ENCODE measurements at regions not wholly inside any gene's neighbourhood (a gene's known extent, or its start where the extent isn't known, plus 50 kb on each side); places are given as distances from the start of the nearest gene placed in this dataset.

DNA sequence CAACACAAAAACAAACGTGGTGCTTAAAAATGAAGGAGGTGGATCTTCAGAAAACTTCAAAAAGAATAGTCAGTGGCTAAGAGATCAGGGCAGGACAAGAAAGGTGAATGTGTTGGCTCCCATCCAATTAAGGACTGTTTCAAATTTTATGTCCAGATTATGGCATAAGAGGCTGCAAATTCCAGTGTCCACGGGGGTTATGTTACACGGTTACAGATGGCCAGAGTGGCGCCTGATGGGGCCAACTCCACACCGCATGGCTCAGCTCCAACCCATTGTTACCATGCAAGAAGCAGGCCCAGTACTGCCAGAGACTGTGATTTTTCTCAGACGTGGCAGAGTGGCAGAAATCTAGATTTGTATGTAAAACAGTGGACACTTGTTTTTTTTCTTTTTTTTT, 168.4 kb upstream of the TENM3 start:
- H3K27ac ChIP-seq = no peak overlapping the region
- DNase-seq = no peak

GRCh38 chr4:182082910-182083309, 160.3 kb upstream of the TENM3 start:
- Histone ChIP-seq H3K9me3 (no peaks in the 10 kb centered on the region), H3K4me1 (no peaks in the 10 kb centered on the region), H3K4me3 (no peak overlapping the region), H3K36me3 (no peaks in the 10 kb centered on the region), H3K27ac (no peak overlapping the region), H3K27me3 (no peaks in the 10 kb centered on the region)
- DNase-seq (no peak), ATAC-seq (no peak)
- TF ChIP-seq CTCF (IDR thresholded peaks at IDR 0.05) = no peak
- intact Hi-C loops (cut with DNase I) = no loop called here

More for the DNA sequence above, 168.4 kb upstream of the TENM3 start:
- Histone ChIP-seq H3K9me3 (no peaks in the 10 kb centered on the region), H3K4me1 (no peaks in the 10 kb centered on the region), H3K36me3 (no peaks in the 10 kb centered on the region), H3K27me3 (no peaks in the 10 kb centered on the region), H3K4me3 (no peak overlapping the region)
- TF ChIP-seq CTCF (IDR thresholded peaks at IDR 0.05) = no peak
- ATAC-seq = no peak
- intact Hi-C loops (cut with DNase I) = no loop called here

GRCh38 chr4:182083671-182084410, 159.4 kb upstream of the TENM3 start:
- no peak overlapping the region for H3K27ac ChIP-seq
- no peak for DNase-seq
- H3K9me3 ChIP-seq = no peaks in the 10 kb centered on the region
- no peaks in the 10 kb centered on the region for H3K4me1 ChIP-seq
- H3K4me3 ChIP-seq = no peak overlapping the region
- intact Hi-C loops (cut with DNase I) = no loop called here
- ATAC-seq = no peak
- TF ChIP-seq CTCF (IDR thresholded peaks at IDR 0.05) = no peak
- H3K27me3 ChIP-seq = no peaks in the 10 kb centered on the region
- no peaks in the 10 kb centered on the region for H3K36me3 ChIP-seq

GRCh38 chr4:182085051-182085480, 158.1 kb upstream of the TENM3 start:
- Histone ChIP-seq H3K4me1 (no peaks in the 10 kb centered on the region), H3K4me3 (no peak overlapping the region), H3K27me3 (no peaks in the 10 kb centered on the region), H3K36me3 (no peaks in the 10 kb centered on the region), H3K9me3 (no peaks in the 10 kb centered on the region), H3K27ac (no peak overlapping the region)
- DNase-seq (no peak), ATAC-seq (no peak)
- no peak for TF ChIP-seq CTCF (IDR thresholded peaks at IDR 0.05)
- intact Hi-C loops (cut with DNase I) = no loop called here

- no peaks in the 10 kb centered on the region for H3K9me3 ChIP-seq
- DNase-seq (no peak), ATAC-seq (no peak)
- intact Hi-C loops (cut with DNase I) = no loop called here
- TF ChIP-seq CTCF (IDR thresholded peaks at IDR 0.05) = no peak
- H3K4me3 ChIP-seq = no peak overlapping the region
- H3K27ac ChIP-seq = no peak overlapping the region
- H3K27me3 ChIP-seq = no peaks in the 10 kb centered on the region
- no peaks in the 10 kb centered on the region for H3K36me3 ChIP-seq
- no peaks in the 10 kb centered on the region for H3K4me1 ChIP-seq
These were observed 153.9 kb upstream of the TENM3 start for GRCh38 chr4:182089326-182089725.

DNA sequence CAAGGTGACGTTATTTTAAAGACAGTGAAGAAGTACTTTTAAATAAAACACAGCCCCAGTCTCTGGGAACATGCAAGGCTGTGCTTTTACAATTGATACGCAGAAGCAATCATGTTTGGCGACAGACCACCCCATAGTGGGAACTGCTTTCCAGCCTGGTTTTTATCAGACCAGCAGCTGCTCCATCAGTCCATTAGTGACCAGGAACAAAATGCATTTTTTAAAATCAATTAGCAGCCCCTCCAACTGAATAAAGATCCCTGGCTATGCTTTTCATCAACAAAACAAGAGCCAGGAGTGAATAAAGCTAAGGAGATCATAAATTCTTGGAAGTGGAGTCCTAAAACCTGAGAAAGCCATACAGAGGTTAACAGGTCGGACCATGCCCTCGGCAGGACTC, 153.0 kb upstream of the TENM3 start:
- Histone ChIP-seq H3K4me1 (no peaks in the 10 kb centered on the region), H3K27ac (no peak overlapping the region), H3K27me3 (no peaks in the 10 kb centered on the region), H3K9me3 (no peaks in the 10 kb centered on the region), H3K4me3 (no peak overlapping the region), H3K36me3 (no peaks in the 10 kb centered on the region)
- intact Hi-C loops (cut with DNase I) = no loop called here
- ATAC-seq (no peak), DNase-seq (no peak)
- no peak for TF ChIP-seq CTCF (IDR thresholded peaks at IDR 0.05)
